ENCODE measurements at regions not wholly inside any gene's neighbourhood (a gene's known extent, or its start where the extent isn't known, plus 50 kb on each side); places are given as distances from the start of the nearest gene placed in this dataset.

DNA sequence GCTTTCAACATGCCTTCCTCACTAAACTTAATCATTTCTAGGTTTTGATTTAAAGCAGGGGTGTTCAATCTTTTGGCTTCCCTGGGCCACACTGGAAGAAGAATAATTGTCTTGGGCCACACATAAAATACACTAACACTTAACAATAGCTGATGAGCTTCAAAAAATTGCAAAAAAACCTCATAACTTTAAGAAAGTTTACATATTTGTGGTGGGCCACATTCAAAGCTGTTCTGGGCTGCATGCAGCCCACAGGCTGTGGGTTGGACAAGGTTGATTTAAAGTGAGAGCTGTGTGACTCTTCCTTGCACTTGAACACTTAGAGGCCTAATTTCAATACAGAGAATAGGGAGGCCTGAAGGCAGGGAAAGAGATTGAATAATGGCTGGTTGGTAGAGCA is 598.3 kb downstream of the EFNA5 start:
- TF ChIP-seq, protein P1, sequence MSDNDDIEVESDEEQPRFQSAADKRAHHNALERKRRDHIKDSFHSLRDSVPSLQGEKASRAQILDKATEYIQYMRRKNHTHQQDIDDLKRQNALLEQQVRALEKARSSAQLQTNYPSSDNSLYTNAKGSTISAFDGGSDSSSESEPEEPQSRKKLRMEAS (IDR thresholded peaks at IDR 0.05): no peak
- TF ChIP-seq YY1 (IDR thresholded peaks at IDR 0.05; ENCODE audit: low read depth): no peak
- TF ChIP-seq REST (IDR thresholded peaks at IDR 0.05; ENCODE audit: low read depth): no peak
- no peak for TF ChIP-seq CREB1 (IDR thresholded peaks at IDR 0.05; ENCODE audit: low read depth)
- TF ChIP-seq EGR1 (IDR thresholded peaks at IDR 0.05): no peak
- no peak for TF ChIP-seq NFIC (IDR thresholded peaks at IDR 0.05)
- no peak for TF ChIP-seq TCF12 (IDR thresholded peaks at IDR 0.05; ENCODE audit: low read depth)
- no peak for TF ChIP-seq RAD21 (IDR thresholded peaks at IDR 0.05; ENCODE audit: low read depth)
- TF ChIP-seq TAF1 (IDR thresholded peaks at IDR 0.05; ENCODE audit: low read depth): no peak
- no peak for TF ChIP-seq EP300 (IDR thresholded peaks at IDR 0.05; ENCODE audit: borderline replicate concordance)
